Karpas-422 (cell line): ENCODE measurements at regions not wholly inside any gene's neighbourhood (a gene's known extent, or its start where the extent isn't known, plus 50 kb on each side); places are given as distances from the start of the nearest gene placed in this dataset.

Source experiments
- DNase-seq: peaks from one replicate; pipeline ENCODE4 v3.0.0-alpha.2; 2015
- H2AFZ ChIP-seq: fragments of 200-600 bp; sonication (generic); 2 replicates; pipeline ENCODE4 v1.6.1; 2014; ENCODE audit warnings: antibody characterized with exemption, low read length, mixed read lengths
- H3K27ac ChIP-seq: fragments of 200-600 bp; sonication (generic); 2 replicates; pipeline ENCODE4 v1.5.1; 2014; ENCODE audit warnings: mild to moderate bottlenecking, low read length, moderate library complexity
- H3K27me3 ChIP-seq: fragments of 200-600 bp; sonication (generic); 2 replicates; pipeline ENCODE4 v1.6.1; 2014; ENCODE audit warnings: low read length, mixed read lengths
- H3K36me3 ChIP-seq: fragments of 200-600 bp; sonication (generic); 2 replicates; pipeline ENCODE4 v1.6.1; 2014; ENCODE audit warnings: low read length, mixed read lengths; ENCODE audit not compliant: insufficient read depth
- H3K4me1 ChIP-seq: fragments of 200-600 bp; sonication (generic); 2 replicates; pipeline ENCODE4 v1.6.1; 2014; ENCODE audit warnings: mild to moderate bottlenecking, low read length, mixed read lengths
- H3K4me2 ChIP-seq: fragments of 200-600 bp; sonication (generic); 2 replicates; pipeline ENCODE4 v1.6.1; 2014; ENCODE audit warnings: low read length, low read depth, mild to moderate bottlenecking; ENCODE audit not compliant: poor library complexity, severe bottlenecking
- H3K4me3 ChIP-seq: fragments of 200-600 bp; sonication (generic); 2 replicates; pipeline ENCODE4 v1.5.1; 2014; ENCODE audit warnings: mild to moderate bottlenecking, antibody characterized with exemption, low read length, mixed read lengths
- H3K79me2 ChIP-seq: fragments of 200-600 bp; sonication (generic); 2 replicates; pipeline ENCODE4 v1.6.1; 2014; ENCODE audit warnings: mild to moderate bottlenecking, low read length, mixed read lengths
- H3K9ac ChIP-seq: fragments of 200-600 bp; sonication (generic); 2 replicates; pipeline ENCODE4 v1.6.0; 2014; ENCODE audit warnings: low read length
- H3K9me2 ChIP-seq: fragments of 200-600 bp; sonication (generic), shearing (Covaris generic); replicated peaks from 2 replicates; pipeline ENCODE4 v1.6.0; 2014; ENCODE audit warnings: mild to moderate bottlenecking, low read length, moderate library complexity; ENCODE audit not compliant: insufficient read depth
- H3K9me3 ChIP-seq: fragments of 300-700, 200-600 bp; sonication (generic); 2 replicates; pipeline ENCODE4 v1.6.1; 2014; ENCODE audit warnings: low read length, mixed read lengths
- H4K20me1 ChIP-seq: fragments of 200-600 bp; sonication (generic); 2 replicates; pipeline ENCODE4 v1.6.1; 2014; ENCODE audit warnings: mild to moderate bottlenecking, antibody characterized with exemption, low read length, low read depth; ENCODE audit not compliant: insufficient read depth

GRCh38 chr11:45423475-45424120 is 137.5 kb upstream of the SYT13 start:
- H3K27ac ChIP-seq = no peak overlapping the region
- H2AFZ ChIP-seq = no peak overlapping the region
- no peak overlapping the region for H3K4me2 ChIP-seq
- H3K9me2 ChIP-seq = no peaks in the 10 kb centered on the region
- H4K20me1 ChIP-seq = no peaks in the 10 kb centered on the region
- H3K36me3 ChIP-seq = no peaks in the 10 kb centered on the region
- 0 out of 2 replicates have a peak, but pooled peaks cover 3% of the 10 kb centered on the region for H3K27me3 ChIP-seq
- no peaks in the 10 kb centered on the region for H3K4me1 ChIP-seq
- H3K4me3 ChIP-seq = no peak overlapping the region
- no peaks in the 10 kb centered on the region for H3K9me3 ChIP-seq
- DNase-seq = no peak
- no peak overlapping the region for H3K9ac ChIP-seq
- H3K79me2 ChIP-seq = no peaks in the 10 kb centered on the region

GRCh38 chr11:45423036-45423435 is 136.9 kb upstream of the SYT13 start:
- no peak overlapping the region for H2AFZ ChIP-seq
- no peaks in the 10 kb centered on the region for H3K79me2 ChIP-seq
- no peaks in the 10 kb centered on the region for H4K20me1 ChIP-seq
- no peak overlapping the region for H3K4me3 ChIP-seq
- no peaks in the 10 kb centered on the region for H3K36me3 ChIP-seq
- no peak overlapping the region for H3K9ac ChIP-seq
- no peak overlapping the region for H3K27ac ChIP-seq
- no peaks in the 10 kb centered on the region for H3K9me2 ChIP-seq
- H3K4me2 ChIP-seq = no peak overlapping the region
- no peak for DNase-seq
- H3K27me3 ChIP-seq = 0 out of 2 replicates have a peak, but pooled peaks cover 3% of the 10 kb centered on the region
- H3K4me1 ChIP-seq = no peaks in the 10 kb centered on the region
- H3K9me3 ChIP-seq = no peaks in the 10 kb centered on the region

GRCh38 chr11:45414088-45414487 is 127.9 kb upstream of the SYT13 start:
- Histone ChIP-seq H3K79me2 (no peaks in the 10 kb centered on the region), H2AFZ (no peak overlapping the region), H3K9me2 (no peaks in the 10 kb centered on the region), H3K4me1 (no peaks in the 10 kb centered on the region), H3K27ac (no peak overlapping the region), H3K36me3 (no peaks in the 10 kb centered on the region), H3K9me3 (no peaks in the 10 kb centered on the region), H4K20me1 (no peaks in the 10 kb centered on the region), H3K9ac (no peak overlapping the region), H3K4me3 (no peak overlapping the region), H3K27me3 (no peaks in the 10 kb centered on the region), H3K4me2 (no peak overlapping the region)
- no peak for DNase-seq

GRCh38 chr11:45413156-45413858 is 127.2 kb upstream of the SYT13 start:
- H3K9ac ChIP-seq = no peak overlapping the region
- H3K9me3 ChIP-seq = no peaks in the 10 kb centered on the region
- H3K79me2 ChIP-seq = no peaks in the 10 kb centered on the region
- H3K36me3 ChIP-seq = no peaks in the 10 kb centered on the region
- H4K20me1 ChIP-seq = no peaks in the 10 kb centered on the region
- no peak overlapping the region for H3K4me2 ChIP-seq
- H2AFZ ChIP-seq = no peak overlapping the region
- H3K27ac ChIP-seq = no peak overlapping the region
- H3K9me2 ChIP-seq = no peaks in the 10 kb centered on the region
- no peak for DNase-seq
- H3K4me3 ChIP-seq = no peak overlapping the region
- H3K27me3 ChIP-seq = no peaks in the 10 kb centered on the region
- H3K4me1 ChIP-seq = no peaks in the 10 kb centered on the region

GRCh38 chr11:45412521-45412920 is 126.4 kb upstream of the SYT13 start:
- no peak for DNase-seq
- no peaks in the 10 kb centered on the region for H3K36me3 ChIP-seq
- no peak overlapping the region for H3K4me3 ChIP-seq
- no peaks in the 10 kb centered on the region for H3K27me3 ChIP-seq
- H3K4me1 ChIP-seq = no peaks in the 10 kb centered on the region
- no peaks in the 10 kb centered on the region for H3K9me2 ChIP-seq
- H3K27ac ChIP-seq = no peak overlapping the region
- no peak overlapping the region for H3K4me2 ChIP-seq
- H3K9me3 ChIP-seq = no peaks in the 10 kb centered on the region
- no peaks in the 10 kb centered on the region for H4K20me1 ChIP-seq
- no peak overlapping the region for H2AFZ ChIP-seq
- H3K9ac ChIP-seq = no peak overlapping the region
- no peaks in the 10 kb centered on the region for H3K79me2 ChIP-seq

GRCh38 chr11:45412051-45412471 is 125.9 kb upstream of the SYT13 start:
- H3K27ac ChIP-seq = no peak overlapping the region
- H3K9me3 ChIP-seq = no peaks in the 10 kb centered on the region
- H3K9me2 ChIP-seq = no peaks in the 10 kb centered on the region
- no peaks in the 10 kb centered on the region for H3K36me3 ChIP-seq
- no peak for DNase-seq
- no peaks in the 10 kb centered on the region for H3K79me2 ChIP-seq
- no peak overlapping the region for H3K9ac ChIP-seq
- no peaks in the 10 kb centered on the region for H4K20me1 ChIP-seq
- H3K4me3 ChIP-seq = no peak overlapping the region
- H3K4me2 ChIP-seq = no peak overlapping the region
- H2AFZ ChIP-seq = no peak overlapping the region
- H3K27me3 ChIP-seq = no peaks in the 10 kb centered on the region
- H3K4me1 ChIP-seq = no peaks in the 10 kb centered on the region

- Histone ChIP-seq H3K36me3 (no peaks in the 10 kb centered on the region), H3K9me3 (no peaks in the 10 kb centered on the region), H3K4me1 (no peaks in the 10 kb centered on the region), H3K4me2 (no peak overlapping the region), H3K27ac (no peak overlapping the region), H2AFZ (no peak overlapping the region), H3K9ac (no peak overlapping the region), H4K20me1 (no peaks in the 10 kb centered on the region), H3K9me2 (no peaks in the 10 kb centered on the region), H3K27me3 (no peaks in the 10 kb centered on the region), H3K4me3 (no peak overlapping the region), H3K79me2 (no peaks in the 10 kb centered on the region)
- DNase-seq = no peak
Measured at GRCh38 chr11:45411228-45411946, 125.2 kb upstream of the SYT13 start.
